ENCODE measurements at regions not wholly inside any gene's neighbourhood (a gene's known extent, or its start where the extent isn't known, plus 50 kb on each side); places are given as distances from the start of the nearest gene placed in this dataset.

GRCh38 chr11:8809939-8810539 lies 101.0 kb upstream of the AKIP1 start:
- TF ChIP-seq POLR2AphosphoS5 (IDR thresholded peaks at IDR 0.05; ENCODE audit: low read depth, low read length) (no peak), TAF1 (IDR thresholded peaks at IDR 0.05; ENCODE audit: borderline replicate concordance, low read depth, low read length) (no peak)

Data from GM12892 (cell line).